H1 (cell line): ENCODE measurements at regions not wholly inside any gene's neighbourhood (a gene's known extent, or its start where the extent isn't known, plus 50 kb on each side); places are given as distances from the start of the nearest gene placed in this dataset.

Source experiments
- ATF2 ChIP-seq: IDR thresholded peaks from 2 replicates; pipeline ENCODE4 v1.6.1; 2012; ENCODE audit warnings: low read length, inconsistent platforms
- SAP30 ChIP-seq: fragments of 300-600 bp; sonication (generic); IDR thresholded peaks from 2 replicates; pipeline ENCODE4 v1.7.1; 2012; ENCODE audit warnings: low read length, moderate library complexity, mild to moderate bottlenecking, inconsistent platforms; ENCODE audit not compliant: insufficient read depth, insufficient replicate concordance
- TEAD4 ChIP-seq: IDR thresholded peaks from 2 replicates; pipeline ENCODE4 v1.6.1; 2012; ENCODE audit warnings: low read depth, low read length, inconsistent platforms, mixed read lengths
- TF ChIP-seq, protein P1 (sequence below): IDR thresholded peaks from 2 replicates; pipeline ENCODE4 v1.6.1; 2012; ENCODE audit warnings: inconsistent platforms

GRCh38 chr1:20409971-20410370 is 76.0 kb downstream of the CAMK2N1 start (continued):
- TF ChIP-seq SAP30 (no peak), TEAD4 (no peak), ATF2 (no peak)
- TF ChIP-seq, protein P1, sequence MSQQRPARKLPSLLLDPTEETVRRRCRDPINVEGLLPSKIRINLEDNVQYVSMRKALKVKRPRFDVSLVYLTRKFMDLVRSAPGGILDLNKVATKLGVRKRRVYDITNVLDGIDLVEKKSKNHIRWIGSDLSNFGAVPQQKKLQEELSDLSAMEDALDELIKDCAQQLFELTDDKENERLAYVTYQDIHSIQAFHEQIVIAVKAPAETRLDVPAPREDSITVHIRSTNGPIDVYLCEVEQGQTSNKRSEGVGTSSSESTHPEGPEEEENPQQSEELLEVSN, result no peak
